ENCODE measurements at regions not wholly inside any gene's neighbourhood (a gene's known extent, or its start where the extent isn't known, plus 50 kb on each side); places are given as distances from the start of the nearest gene placed in this dataset.

- DNase-seq: no peak
Observed at GRCh38 chr17:68740555-68741447, 139.6 kb upstream of the FAM20A start.

- DNase-seq: no peak
Observed at GRCh38 chr17:68737761-68738443, 136.7 kb upstream of the FAM20A start.

- no peak for DNase-seq
Observed at GRCh38 chr17:68734931-68735330, 133.8 kb upstream of the FAM20A start.

- DNase-seq: no peak
Observed at GRCh38 chr17:68734187-68734900, 133.2 kb upstream of the FAM20A start.

GRCh38 chr17:68733241-68734176, 132.3 kb upstream of the FAM20A start:
- DNase-seq: no peak

GRCh38 chr17:68732301-68732749, 131.2 kb upstream of the FAM20A start:
- no peak for DNase-seq

GRCh38 chr17:68731465-68731864, 130.3 kb upstream of the FAM20A start:
- DNase-seq: no peak

- no peak for DNase-seq
Observed at GRCh38 chr17:68719431-68719830, 118.3 kb upstream of the FAM20A start.

GRCh38 chr17:68718926-68719325, 117.8 kb upstream of the FAM20A start:
- DNase-seq: no peak

- DNase-seq: no peak
Observed at GRCh38 chr17:68718465-68718864, 117.3 kb upstream of the FAM20A start.

GRCh38 chr17:68714676-68715075, 113.5 kb upstream of the FAM20A start:
- no peak for DNase-seq

GRCh38 chr17:68711858-68712257, 110.7 kb upstream of the FAM20A start:
- DNase-seq: no peak

- DNase-seq: no peak
Observed at GRCh38 chr17:68710976-68711375, 109.8 kb upstream of the FAM20A start.

- no peak for DNase-seq
Observed at GRCh38 chr17:68710035-68710780, 109.0 kb upstream of the FAM20A start.

GRCh38 chr17:68709461-68709860, 108.3 kb upstream of the FAM20A start:
- DNase-seq: no peak

- DNase-seq: no peak
Observed at GRCh38 chr17:68707031-68707430, 105.9 kb upstream of the FAM20A start.

GRCh38 chr17:68706356-68706920, 105.3 kb upstream of the FAM20A start:
- no peak for DNase-seq

- no peak for DNase-seq
Observed at GRCh38 chr17:68705714-68706076, 104.5 kb upstream of the FAM20A start.

- no peak for DNase-seq
Observed at GRCh38 chr17:68704871-68705713, 103.9 kb upstream of the FAM20A start.

- no peak for DNase-seq
Observed at GRCh38 chr17:68701046-68701445, 99.9 kb upstream of the FAM20A start.

Data from NCI-H187 (cell line).